ENCODE measurements at regions not wholly inside any gene's neighbourhood (a gene's known extent, or its start where the extent isn't known, plus 50 kb on each side); places are given as distances from the start of the nearest gene placed in this dataset.
A peak's percentile ranks its signal among the peaks of the same experiment; 100 is the strongest.
"Not testable (repeated sequence)": the region's sequence is repeated elsewhere in the genome, so short reads cannot be mapped to it uniquely, and the experiment has no call there.

DNA sequence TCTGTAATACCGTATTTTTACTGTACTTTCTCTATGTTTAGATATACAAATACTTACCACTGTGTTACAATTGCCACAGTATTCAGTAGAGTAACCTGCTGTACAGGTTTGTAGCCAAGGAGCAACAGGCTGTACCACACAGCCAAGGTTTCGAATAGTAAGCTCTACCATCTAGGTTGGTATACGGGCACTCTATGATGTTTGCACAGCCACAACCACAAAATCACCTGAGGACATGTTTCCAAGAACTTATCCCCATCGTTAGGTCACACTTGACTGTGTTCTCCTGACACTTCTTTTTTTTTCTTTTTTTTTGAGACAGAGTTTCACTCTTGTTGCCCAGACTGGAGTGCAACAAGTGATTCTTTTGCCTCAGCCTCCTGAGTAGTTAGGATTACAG is 134.6 kb upstream of the TRIM24 start:
- H3K4me1 ChIP-seq (ENCODE audit: insufficient read depth) = no peaks in the 10 kb centered on the region
- TF ChIP-seq, protein P1, sequence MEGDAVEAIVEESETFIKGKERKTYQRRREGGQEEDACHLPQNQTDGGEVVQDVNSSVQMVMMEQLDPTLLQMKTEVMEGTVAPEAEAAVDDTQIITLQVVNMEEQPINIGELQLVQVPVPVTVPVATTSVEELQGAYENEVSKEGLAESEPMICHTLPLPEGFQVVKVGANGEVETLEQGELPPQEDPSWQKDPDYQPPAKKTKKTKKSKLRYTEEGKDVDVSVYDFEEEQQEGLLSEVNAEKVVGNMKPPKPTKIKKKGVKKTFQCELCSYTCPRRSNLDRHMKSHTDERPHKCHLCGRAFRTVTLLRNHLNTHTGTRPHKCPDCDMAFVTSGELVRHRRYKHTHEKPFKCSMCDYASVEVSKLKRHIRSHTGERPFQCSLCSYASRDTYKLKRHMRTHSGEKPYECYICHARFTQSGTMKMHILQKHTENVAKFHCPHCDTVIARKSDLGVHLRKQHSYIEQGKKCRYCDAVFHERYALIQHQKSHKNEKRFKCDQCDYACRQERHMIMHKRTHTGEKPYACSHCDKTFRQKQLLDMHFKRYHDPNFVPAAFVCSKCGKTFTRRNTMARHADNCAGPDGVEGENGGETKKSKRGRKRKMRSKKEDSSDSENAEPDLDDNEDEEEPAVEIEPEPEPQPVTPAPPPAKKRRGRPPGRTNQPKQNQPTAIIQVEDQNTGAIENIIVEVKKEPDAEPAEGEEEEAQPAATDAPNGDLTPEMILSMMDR (IDR thresholded peaks at IDR 0.05) = no peak
- TF ChIP-seq EP300 (IDR thresholded peaks at IDR 0.05) (no peak), POLR2A (IDR thresholded peaks at IDR 0.05) (no peak)
- H3K4me3 ChIP-seq = no peak overlapping the region
- 80 to 95% (median 95%) methylated on average over 4 of the region's 4 CpGs for WGBS, 3 donors
- no peak for DNase-seq
- no peak overlapping the region for H3K27ac ChIP-seq
- intact Hi-C loops (cut with DNase I) = no loop called here
- no peaks in the 10 kb centered on the region for H3K36me3 ChIP-seq
- H3K27me3 ChIP-seq = no peaks in the 10 kb centered on the region
- no peaks in the 10 kb centered on the region for H3K9me3 ChIP-seq

DNA sequence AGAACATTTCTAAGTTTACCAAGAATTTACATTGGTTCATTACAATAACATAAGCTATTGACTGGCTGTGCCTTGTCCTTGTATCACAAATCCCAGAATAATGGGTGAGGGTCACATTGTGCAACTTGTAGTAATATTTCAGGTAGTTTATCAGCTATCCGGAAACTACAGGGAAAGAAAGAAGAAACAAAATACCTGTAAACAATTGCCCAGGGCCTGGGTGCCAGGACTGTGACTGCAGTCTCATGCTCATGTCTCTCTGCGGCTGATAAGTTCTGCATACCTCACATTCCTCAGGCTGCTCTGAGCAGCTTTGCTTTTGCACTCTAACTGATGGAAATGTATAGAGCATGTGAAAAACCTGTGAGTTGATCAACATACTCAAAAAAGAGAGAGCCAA is 131.8 kb upstream of the TRIM24 start:
- Histone ChIP-seq H3K36me3 (no peaks in the 10 kb centered on the region), H3K27me3 (no peaks in the 10 kb centered on the region), H3K27ac (no peak overlapping the region), H3K4me3 (no peak overlapping the region), H3K9me3 (no peaks in the 10 kb centered on the region), H3K4me1 (ENCODE audit: insufficient read depth) (no peaks in the 10 kb centered on the region)
- DNase-seq = no peak
- 71 to 78% (median 73%) methylated on average over 2 of the region's 2 CpGs for WGBS, 3 donors
- intact Hi-C loops (cut with DNase I) = no loop called here
- TF ChIP-seq EP300 (IDR thresholded peaks at IDR 0.05) = no peak
- no peak for TF ChIP-seq POLR2A (IDR thresholded peaks at IDR 0.05)

DNA sequence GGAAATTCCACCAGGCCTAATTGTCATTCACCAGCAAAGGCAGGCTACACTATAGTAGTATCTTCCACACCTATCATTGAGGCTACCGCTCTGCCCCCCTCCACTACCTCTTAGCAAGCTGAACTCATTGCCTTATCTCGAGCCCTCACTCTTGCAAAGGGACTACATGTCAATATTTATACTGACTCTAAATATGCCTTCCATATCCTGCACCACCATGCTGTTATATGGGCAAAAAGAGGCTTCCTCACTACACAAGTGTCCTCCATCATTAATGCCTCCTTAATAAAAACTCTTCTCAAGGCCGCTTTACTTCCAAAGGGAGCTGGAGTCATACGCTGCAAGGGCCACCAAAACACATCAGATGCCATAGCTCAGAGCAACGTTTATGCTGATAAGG is 127.2 kb upstream of the TRIM24 start:
- whole genome bisulfite sequencing, 3 donors = 84 to 94% (median 87%) methylated on average over 5 of the region's 5 CpGs
- H3K27ac ChIP-seq = not testable (repeated sequence)

DNA sequence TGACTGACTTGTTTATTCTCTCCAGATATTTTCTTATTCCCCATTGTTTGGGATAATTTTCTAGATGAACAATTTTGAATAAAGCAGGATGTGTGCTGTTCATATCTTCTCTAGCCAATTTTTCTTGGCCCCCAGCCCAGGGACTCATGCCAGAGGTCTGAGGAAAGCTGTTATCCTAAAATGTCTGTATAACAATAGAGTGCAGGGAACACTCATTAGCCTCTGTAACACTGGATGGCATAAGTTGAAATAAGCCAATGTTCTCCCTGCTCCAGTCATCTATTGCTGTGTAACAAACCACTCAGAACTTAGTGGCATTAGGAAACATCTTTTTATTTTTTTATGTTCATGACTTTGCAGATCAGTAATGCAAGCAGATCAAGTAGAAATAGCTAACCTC is 121.7 kb upstream of the TRIM24 start:
- no peaks in the 10 kb centered on the region for H3K4me1 ChIP-seq (ENCODE audit: insufficient read depth)
- no peak overlapping the region for H3K27ac ChIP-seq
- TF ChIP-seq, protein P1 (IDR thresholded peaks at IDR 0.05) = no peak
- no peak for TF ChIP-seq POLR2A (IDR thresholded peaks at IDR 0.05)
- no peak for TF ChIP-seq EP300 (IDR thresholded peaks at IDR 0.05)
- peaks cover 0 to 4% of the 10 kb centered on the region in 2 donors for H3K9me3 ChIP-seq
- no peak overlapping the region for H3K4me3 ChIP-seq
- peak; percentile 36 to 69 (median 49) for DNase-seq
- no peaks in the 10 kb centered on the region for H3K27me3 ChIP-seq
- no peaks in the 10 kb centered on the region for H3K36me3 ChIP-seq
- intact Hi-C loops (cut with DNase I) = no loop called here

More for the DNA sequence above, 127.2 kb upstream of the TRIM24 start:
- H3K27me3 ChIP-seq; H3K9me3 ChIP-seq; DNase-seq; H3K36me3 ChIP-seq; H3K4me1 ChIP-seq (ENCODE audit: insufficient read depth); H3K4me3 ChIP-seq; intact Hi-C loops (cut with DNase I): not testable (repeated sequence)

DNA sequence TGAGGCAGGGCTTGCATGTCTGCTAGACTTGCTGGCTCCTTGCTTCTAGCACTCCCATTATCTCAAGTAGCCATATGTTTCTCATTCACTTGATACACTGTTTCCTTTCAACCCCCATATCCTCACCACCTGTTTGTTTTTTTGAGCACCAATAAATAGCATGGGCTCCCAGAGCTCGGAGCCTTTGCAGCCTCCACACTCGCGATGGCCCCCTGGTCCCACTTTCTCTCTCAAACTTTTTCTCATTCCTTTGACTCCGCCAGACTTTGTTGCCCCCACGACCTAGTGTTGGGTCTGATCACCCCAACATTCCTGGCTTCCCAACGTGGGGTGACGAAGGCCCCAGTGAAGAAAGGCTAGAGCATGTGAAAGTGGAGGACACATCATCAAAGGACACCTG is 120.8 kb upstream of the TRIM24 start:
- H3K36me3 ChIP-seq; H3K4me3 ChIP-seq; H3K9me3 ChIP-seq; H3K4me1 ChIP-seq (ENCODE audit: insufficient read depth); H3K27me3 ChIP-seq; intact Hi-C loops (cut with DNase I); H3K27ac ChIP-seq; DNase-seq: not testable (repeated sequence)
- WGBS, 3 donors = 91% methylated on average over 7 of the region's 7 CpGs

DNA sequence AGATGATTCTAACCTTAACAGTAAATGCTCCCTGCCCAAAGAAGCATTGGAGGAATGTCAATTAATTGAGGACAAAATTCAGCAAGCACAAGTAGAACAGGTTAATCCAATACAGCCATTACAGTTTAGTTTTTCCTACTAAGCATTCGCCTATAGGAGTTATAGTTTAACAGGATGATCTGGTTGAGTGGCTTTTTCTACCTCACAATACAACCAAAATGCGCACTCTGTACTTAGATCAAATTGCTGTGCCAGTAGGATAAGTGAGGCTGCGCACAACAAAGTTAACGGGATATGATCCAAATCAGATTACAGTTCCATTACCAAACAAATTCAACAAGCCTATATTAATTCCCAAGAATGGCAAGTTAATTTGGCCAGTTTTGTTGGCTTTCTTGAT is 117.1 kb upstream of the TRIM24 start:
- Histone ChIP-seq H3K27ac (no peak overlapping the region), H3K9me3 (no peaks in the 10 kb centered on the region), H3K27me3 (no peaks in the 10 kb centered on the region), H3K4me3 (no peak overlapping the region), H3K36me3 (no peaks in the 10 kb centered on the region), H3K4me1 (ENCODE audit: insufficient read depth) (no peaks in the 10 kb centered on the region)
- TF ChIP-seq, protein P1 (IDR thresholded peaks at IDR 0.05) = no peak
- TF ChIP-seq EP300 (IDR thresholded peaks at IDR 0.05) = no peak
- no peak for TF ChIP-seq POLR2A (IDR thresholded peaks at IDR 0.05)
- 83 to 97% (median 86%) methylated on average over 4 of the region's 4 CpGs for WGBS, 3 donors
- DNase-seq = no peak
- intact Hi-C loops (cut with DNase I) = no loop called here
